Tibial nerve (tissue), 4 donors: ENCODE measurements at regions not wholly inside any gene's neighbourhood (a gene's known extent, or its start where the extent isn't known, plus 50 kb on each side); places are given as distances from the start of the nearest gene placed in this dataset.

Experiments
- DNase-seq, 2 donors: peaks; one replicate each; pipeline ENCODE4 v3.0.0-alpha.2; 2019; ENCODE audit warnings: low spot score in 2 of 2
- H3K27ac ChIP-seq, 4 donors: fragments of 200-600 bp; sonication (generic) in 3 of 4; one replicate each; pipeline ENCODE4 v1.5.1; 2017 to 2019; ENCODE audit warnings: mild to moderate bottlenecking in 1 of 4
- H3K27me3 ChIP-seq, 2 donors: fragments of 200-600 bp; sonication (generic) in 1 of 2; one replicate each; pipeline versions ENCODE4 v1.5.1 to v1.6.0; 2017 to 2019
- H3K36me3 ChIP-seq, 3 donors: fragments of 200-600 bp; sonication (generic); one replicate each; pipeline ENCODE4 v1.5.1; 2018 to 2019
- H3K4me1 ChIP-seq, 4 donors: fragments of 200-600 bp; sonication (generic) in 3 of 4; one replicate each; pipeline ENCODE4 v1.5.1; 2017 to 2019
- H3K4me3 ChIP-seq, 4 donors: fragments of 200-600 bp; sonication (generic) in 3 of 4; one replicate each; pipeline ENCODE4 v1.5.1; 2017 to 2019; ENCODE audit warnings: mild to moderate bottlenecking in 1 of 4, moderate library complexity in 1 of 4
- H3K9me3 ChIP-seq, 4 donors: fragments of 200-600 bp; sonication (generic) in 3 of 4; one replicate each; pipeline ENCODE4 v1.5.1; 2017 to 2019
- CTCF ChIP-seq, 5 experiments: fragments of 200-600 bp in 3 of 5; fragments of 450-650 bp in 2 of 5; sonication (generic) in 3 of 5; IDR thresholded peaks; one replicate each; pipeline ENCODE4 v1.5.1; 2016 to 2019; ENCODE audit warnings: antibody characterized with exemption in 5 of 5, mild to moderate bottlenecking in 3 of 5, moderate library complexity in 2 of 5
- EP300 ChIP-seq, 2 donors: sonication (generic); formaldehyde crosslinking; IDR thresholded peaks; one replicate each; pipeline ENCODE4 v1.6.1; 2017; ENCODE audit warnings: antibody characterized with exemption in 2 of 2, mild to moderate bottlenecking in 1 of 2
- POLR2A ChIP-seq, 2 donors: fragments of 450-650 bp; IDR thresholded peaks; one replicate each; pipeline ENCODE4 v1.6.1; 2017; ENCODE audit warnings: antibody characterized with exemption in 2 of 2, mild to moderate bottlenecking in 2 of 2, moderate library complexity in 2 of 2
- WGBS, 2 donors: methylation state at CpG; one replicate each; pipeline ENCODE4 v1.1.5; 2018; 5-methylcytosine and 5-hydroxymethylcytosine counted together

- no peaks in the 10 kb centered on the region for H3K27me3 ChIP-seq
- TF ChIP-seq CTCF (IDR thresholded peaks at IDR 0.05) (no peak), POLR2A (IDR thresholded peaks at IDR 0.05) (no peak), EP300 (IDR thresholded peaks at IDR 0.05) (no peak)
- H3K4me1 ChIP-seq, result no peaks in the 10 kb centered on the region
- 63 to 67% methylated on average over 2 of the region's 2 CpGs for WGBS, 2 donors
- H3K27ac ChIP-seq, result no peak overlapping the region
- H3K4me3 ChIP-seq, result no peak overlapping the region
- DNase-seq, result no peak
- H3K36me3 ChIP-seq, result no peaks in the 10 kb centered on the region
- H3K9me3 ChIP-seq, result peaks cover 0 to 14% (median 0%) of the 10 kb centered on the region in 4 donors
Measured at GRCh38 chr18:65025756-65026155, 725.1 kb upstream of the CDH7 start.

- no peak overlapping the region for H3K4me3 ChIP-seq
- H3K27ac ChIP-seq, result no peak overlapping the region
- H3K36me3 ChIP-seq, result no peaks in the 10 kb centered on the region
- H3K27me3 ChIP-seq, result no peaks in the 10 kb centered on the region
- peaks cover 0 to 14% (median 2%) of the 10 kb centered on the region in 4 donors for H3K9me3 ChIP-seq
- no peak for DNase-seq
- TF ChIP-seq EP300 (IDR thresholded peaks at IDR 0.05) (no peak), CTCF (IDR thresholded peaks at IDR 0.05) (no peak), POLR2A (IDR thresholded peaks at IDR 0.05) (no peak)
- WGBS, 2 donors, result 45 to 61% methylated on average over 2 of the region's 2 CpGs
- no peaks in the 10 kb centered on the region for H3K4me1 ChIP-seq
Measured at GRCh38 chr18:65021021-65021420, 729.8 kb upstream of the CDH7 start.

GRCh38 chr18:65018184-65018583 is 732.6 kb upstream of the CDH7 start:
- Histone ChIP-seq H3K4me3 (no peak overlapping the region), H3K27me3 (no peaks in the 10 kb centered on the region), H3K36me3 (no peaks in the 10 kb centered on the region), H3K4me1 (no peaks in the 10 kb centered on the region), H3K27ac (no peak overlapping the region), H3K9me3 (peaks cover 0 to 3% (median under 1%) of the 10 kb centered on the region in 4 donors)
- DNase-seq, result no peak
- WGBS, 2 donors, result 85 to 88% methylated on average over 1 of the region's 1 CpG
- TF ChIP-seq POLR2A (IDR thresholded peaks at IDR 0.05) (no peak), EP300 (IDR thresholded peaks at IDR 0.05) (no peak), CTCF (IDR thresholded peaks at IDR 0.05) (no peak)

GRCh38 chr18:65017372-65017760 is 733.4 kb upstream of the CDH7 start:
- peaks cover 0 to 3% (median 0%) of the 10 kb centered on the region in 4 donors for H3K9me3 ChIP-seq
- no peaks in the 10 kb centered on the region for H3K36me3 ChIP-seq
- H3K27ac ChIP-seq, result no peak overlapping the region
- no peak overlapping the region for H3K4me3 ChIP-seq
- TF ChIP-seq CTCF (IDR thresholded peaks at IDR 0.05) (no peak), POLR2A (IDR thresholded peaks at IDR 0.05) (no peak), EP300 (IDR thresholded peaks at IDR 0.05) (no peak)
- 87 to 90% methylated on average over 10 of the region's 10 CpGs for WGBS, 2 donors
- no peak for DNase-seq
- no peaks in the 10 kb centered on the region for H3K27me3 ChIP-seq
- no peaks in the 10 kb centered on the region for H3K4me1 ChIP-seq

- WGBS, 2 donors, result 89 to 94% methylated on average over 12 of the region's 12 CpGs
- Histone ChIP-seq H3K9me3 (peaks cover 0 to 3% (median 0%) of the 10 kb centered on the region in 4 donors), H3K36me3 (no peaks in the 10 kb centered on the region), H3K4me1 (no peaks in the 10 kb centered on the region), H3K4me3 (no peak overlapping the region), H3K27ac (no peak overlapping the region), H3K27me3 (no peaks in the 10 kb centered on the region)
- TF ChIP-seq EP300 (IDR thresholded peaks at IDR 0.05) (no peak), CTCF (IDR thresholded peaks at IDR 0.05) (no peak), POLR2A (IDR thresholded peaks at IDR 0.05) (no peak)
- DNase-seq, result no peak
Measured at GRCh38 chr18:65016631-65017371, 734.0 kb upstream of the CDH7 start.
